Mesendoderm (in vitro differentiated cells): ENCODE measurements at regions not wholly inside any gene's neighbourhood (a gene's known extent, or its start where the extent isn't known, plus 50 kb on each side); places are given as distances from the start of the nearest gene placed in this dataset.

ENCODE experiments used
- DNase-seq: peaks from one replicate; pipeline ENCODE4 v3.0.0; 2013
- H2AK5ac ChIP-seq: 2 replicates; pipeline ENCODE4 v1.6.1; 2013; ENCODE audit warnings: low read length, inconsistent platforms
- H2BK120ac ChIP-seq: 2 replicates; pipeline ENCODE4 v1.6.1; 2013; ENCODE audit warnings: low read depth, mild to moderate bottlenecking, low read length, moderate library complexity, mixed read lengths
- H2BK15ac ChIP-seq: replicated peaks from 2 replicates; pipeline ENCODE4 v1.6.1; 2013; ENCODE audit warnings: low read depth, mild to moderate bottlenecking, moderate library complexity
- H2BK5ac ChIP-seq: 2 replicates; pipeline ENCODE4 v1.6.1; 2013; ENCODE audit warnings: low read length, inconsistent platforms
- H3K18ac ChIP-seq: 2 replicates; pipeline ENCODE4 v1.6.1; 2013; ENCODE audit warnings: mild to moderate bottlenecking, low read length, mixed read lengths
- H3K23ac ChIP-seq: one replicate; pipeline ENCODE4 v1.6.1; 2013; ENCODE audit warnings: low read length
- H3K27ac ChIP-seq: 2 replicates; pipeline ENCODE4 v1.5.1; 2013; ENCODE audit warnings: low read depth, mild to moderate bottlenecking, inconsistent platforms, low read length, moderate library complexity
- H3K27me3 ChIP-seq: 2 replicates; pipeline ENCODE4 v1.6.1; 2013; ENCODE audit warnings: low read length, control low read depth, mild to moderate bottlenecking, inconsistent platforms; ENCODE audit not compliant: insufficient read depth, poor library complexity
- H3K36me3 ChIP-seq: 2 replicates; pipeline ENCODE4 v1.6.1; 2013; ENCODE audit warnings: low read length, inconsistent platforms; ENCODE audit not compliant: control insufficient read depth, insufficient read depth
- H3K4ac ChIP-seq: one replicate; pipeline ENCODE4 v1.6.1; 2013; ENCODE audit warnings: low read depth, mild to moderate bottlenecking, low read length, moderate library complexity
- H3K4me1 ChIP-seq: 2 replicates; pipeline ENCODE4 v1.6.1; 2013; ENCODE audit warnings: low read depth, low read length, inconsistent platforms; ENCODE audit not compliant: control insufficient read depth
- H3K4me2 ChIP-seq: 2 replicates; pipeline ENCODE4 v1.6.1; 2013; ENCODE audit warnings: low read length
- H3K4me3 ChIP-seq: 2 replicates; pipeline ENCODE4 v1.5.1; 2013; ENCODE audit warnings: mild to moderate bottlenecking, low read length
- H3K56ac ChIP-seq: one replicate; pipeline ENCODE4 v1.6.1; 2013; ENCODE audit warnings: low read length
- H3K79me1 ChIP-seq: 2 replicates; pipeline ENCODE4 v1.6.1; 2013; ENCODE audit warnings: low read length, inconsistent platforms
- H3K79me2 ChIP-seq: 2 replicates; pipeline ENCODE4 v1.6.1; 2013; ENCODE audit warnings: mild to moderate bottlenecking, low read length; ENCODE audit not compliant: control insufficient read depth, insufficient read depth
- H3K9ac ChIP-seq: 2 replicates; pipeline ENCODE4 v1.6.1; 2013; ENCODE audit warnings: low read length, inconsistent platforms
- H4K5ac ChIP-seq: one replicate; pipeline ENCODE4 v1.6.1; 2013; ENCODE audit warnings: low read length
- H4K8ac ChIP-seq: one replicate; pipeline ENCODE4 v1.6.1; 2013; ENCODE audit warnings: low read depth, mild to moderate bottlenecking, control low read depth, low read length, moderate library complexity
- WGBS: extraction: QIAGEN DNeasy Blood & Tissue Kit; methylation state at CpG from one replicate; pipeline ENCODE4 v1.1.7; 2013; ENCODE audit warnings: low lambda C conversion rate, missing lambda C conversion rate; ENCODE audit not compliant: insufficient coverage; ENCODE audit errors: extremely low coverage; 5-methylcytosine and 5-hydroxymethylcytosine counted together

GRCh38 chr4:3667258-3667657, 98.9 kb upstream of the ADRA2C start:
- no peak overlapping the region for H3K4ac ChIP-seq

GRCh38 chr4:3666263-3666662, 99.9 kb upstream of the ADRA2C start:
- H3K4me2 ChIP-seq, result no peak overlapping the region
- H3K9ac ChIP-seq, result no peak overlapping the region
- no peak overlapping the region for H4K8ac ChIP-seq
- H3K4me3 ChIP-seq, result no peak overlapping the region
- H4K5ac ChIP-seq, result no peak overlapping the region
- H3K79me1 ChIP-seq, result no peaks in the 10 kb centered on the region
- no peak overlapping the region for H2BK15ac ChIP-seq
- no peaks in the 10 kb centered on the region for H3K4me1 ChIP-seq
- H3K23ac ChIP-seq, result no peak overlapping the region
- no CpG with 5 or more reads among the region's 6 CpGs for WGBS
- H3K4ac ChIP-seq, result no peak overlapping the region
- H2BK120ac ChIP-seq, result no peak overlapping the region
- no peaks in the 10 kb centered on the region for H3K27me3 ChIP-seq
- H2AK5ac ChIP-seq, result no peak overlapping the region
- H3K27ac ChIP-seq, result no peak overlapping the region
- no peaks in the 10 kb centered on the region for H3K36me3 ChIP-seq
- no peak overlapping the region for H3K56ac ChIP-seq
- no peak overlapping the region for H2BK5ac ChIP-seq
- H3K18ac ChIP-seq, result no peak overlapping the region
- H3K79me2 ChIP-seq, result no peaks in the 10 kb centered on the region
- no peak for DNase-seq

More at GRCh38 chr4:3667258-3667657, 98.9 kb upstream of the ADRA2C start:
- Histone ChIP-seq H2AK5ac (no peak overlapping the region), H3K4me3 (no peak overlapping the region), H3K79me1 (no peaks in the 10 kb centered on the region), H4K5ac (no peak overlapping the region), H3K23ac (no peak overlapping the region), H3K36me3 (no peaks in the 10 kb centered on the region), H2BK120ac (no peak overlapping the region), H3K4me1 (no peaks in the 10 kb centered on the region), H3K56ac (no peak overlapping the region), H3K4me2 (no peak overlapping the region), H3K27me3 (no peaks in the 10 kb centered on the region), H2BK5ac (no peak overlapping the region), H2BK15ac (no peak overlapping the region), H3K18ac (no peak overlapping the region), H3K79me2 (no peaks in the 10 kb centered on the region), H3K27ac (no peak overlapping the region), H3K9ac (no peak overlapping the region), H4K8ac (no peak overlapping the region)
- DNase-seq, result no peak
- WGBS, result no CpG with 5 or more reads among the region's 7 CpGs

- H3K79me1 ChIP-seq, result no peaks in the 10 kb centered on the region
- H3K18ac ChIP-seq, result no peak overlapping the region
- H3K27ac ChIP-seq, result no peak overlapping the region
- no peak overlapping the region for H3K9ac ChIP-seq
- no peak overlapping the region for H3K4me2 ChIP-seq
- H2AK5ac ChIP-seq, result no peak overlapping the region
- no peak overlapping the region for H2BK120ac ChIP-seq
- DNase-seq, result no peak
- no peak overlapping the region for H4K5ac ChIP-seq
- no peak overlapping the region for H3K4ac ChIP-seq
- H2BK15ac ChIP-seq, result no peak overlapping the region
- no CpG with 5 or more reads among the region's 1 CpG for WGBS
- no peak overlapping the region for H3K4me3 ChIP-seq
- no peaks in the 10 kb centered on the region for H3K4me1 ChIP-seq
- H3K56ac ChIP-seq, result no peak overlapping the region
- H3K79me2 ChIP-seq, result no peaks in the 10 kb centered on the region
- no peak overlapping the region for H3K23ac ChIP-seq
- H3K36me3 ChIP-seq, result no peaks in the 10 kb centered on the region
- no peak overlapping the region for H2BK5ac ChIP-seq
- H4K8ac ChIP-seq, result no peak overlapping the region
- H3K27me3 ChIP-seq, result no peaks in the 10 kb centered on the region
Measured at GRCh38 chr4:3665360-3665891, 100.8 kb upstream of the ADRA2C start.

- Histone ChIP-seq H3K79me1 (no peaks in the 10 kb centered on the region), H3K4me2 (no peak overlapping the region), H3K4ac (no peak overlapping the region), H3K4me1 (no peaks in the 10 kb centered on the region), H3K56ac (no peak overlapping the region), H2BK120ac (no peak overlapping the region), H3K23ac (no peak overlapping the region), H3K79me2 (no peaks in the 10 kb centered on the region), H3K27ac (no peak overlapping the region), H3K9ac (no peak overlapping the region), H3K36me3 (no peaks in the 10 kb centered on the region), H2BK15ac (no peak overlapping the region), H4K8ac (no peak overlapping the region), H3K18ac (no peak overlapping the region), H3K27me3 (no peaks in the 10 kb centered on the region), H3K4me3 (no peak overlapping the region), H2AK5ac (no peak overlapping the region), H2BK5ac (no peak overlapping the region), H4K5ac (no peak overlapping the region)
- no peak for DNase-seq
- WGBS, result no CpG with 5 or more reads among the region's 6 CpGs
Measured at GRCh38 chr4:3663791-3664190, 102.4 kb upstream of the ADRA2C start.

GRCh38 chr4:3662516-3662915, 103.7 kb upstream of the ADRA2C start:
- H3K4me1 ChIP-seq, result no peaks in the 10 kb centered on the region
- no peak overlapping the region for H2BK120ac ChIP-seq
- H3K9ac ChIP-seq, result no peak overlapping the region
- H3K4ac ChIP-seq, result no peak overlapping the region
- no peak overlapping the region for H3K56ac ChIP-seq
- no peak overlapping the region for H2BK15ac ChIP-seq
- H3K79me2 ChIP-seq, result no peaks in the 10 kb centered on the region
- H3K23ac ChIP-seq, result no peak overlapping the region
- H2BK5ac ChIP-seq, result no peak overlapping the region
- no peak for DNase-seq
- H3K18ac ChIP-seq, result no peak overlapping the region
- H3K27me3 ChIP-seq, result no peaks in the 10 kb centered on the region
- no peak overlapping the region for H3K4me2 ChIP-seq
- no peak overlapping the region for H3K27ac ChIP-seq
- H3K36me3 ChIP-seq, result no peaks in the 10 kb centered on the region
- no CpG with 5 or more reads among the region's 16 CpGs for WGBS
- no peak overlapping the region for H4K8ac ChIP-seq
- no peak overlapping the region for H2AK5ac ChIP-seq
- H3K79me1 ChIP-seq, result no peaks in the 10 kb centered on the region
- no peak overlapping the region for H4K5ac ChIP-seq
- H3K4me3 ChIP-seq, result no peak overlapping the region

GRCh38 chr4:3661989-3662388, 104.2 kb upstream of the ADRA2C start:
- H3K9ac ChIP-seq, result no peak overlapping the region
- H2AK5ac ChIP-seq, result no peak overlapping the region
- no peak for DNase-seq
- H2BK5ac ChIP-seq, result no peak overlapping the region
- H3K18ac ChIP-seq, result no peak overlapping the region
- H2BK15ac ChIP-seq, result no peak overlapping the region
- H3K4me2 ChIP-seq, result no peak overlapping the region
- no peaks in the 10 kb centered on the region for H3K27me3 ChIP-seq
- no peaks in the 10 kb centered on the region for H3K79me1 ChIP-seq
- H4K8ac ChIP-seq, result no peak overlapping the region
- H3K4me3 ChIP-seq, result no peak overlapping the region
- no peak overlapping the region for H3K23ac ChIP-seq
- no peak overlapping the region for H3K56ac ChIP-seq
- no peak overlapping the region for H3K27ac ChIP-seq
- H3K4ac ChIP-seq, result no peak overlapping the region
- H4K5ac ChIP-seq, result no peak overlapping the region
- no peaks in the 10 kb centered on the region for H3K4me1 ChIP-seq
- no CpG with 5 or more reads among the region's 14 CpGs for WGBS
- H3K79me2 ChIP-seq, result no peaks in the 10 kb centered on the region
- no peaks in the 10 kb centered on the region for H3K36me3 ChIP-seq
- H2BK120ac ChIP-seq, result no peak overlapping the region
